ENCODE measurements at regions not wholly inside any gene's neighbourhood (a gene's known extent, or its start where the extent isn't known, plus 50 kb on each side); places are given as distances from the start of the nearest gene placed in this dataset.

DNA sequence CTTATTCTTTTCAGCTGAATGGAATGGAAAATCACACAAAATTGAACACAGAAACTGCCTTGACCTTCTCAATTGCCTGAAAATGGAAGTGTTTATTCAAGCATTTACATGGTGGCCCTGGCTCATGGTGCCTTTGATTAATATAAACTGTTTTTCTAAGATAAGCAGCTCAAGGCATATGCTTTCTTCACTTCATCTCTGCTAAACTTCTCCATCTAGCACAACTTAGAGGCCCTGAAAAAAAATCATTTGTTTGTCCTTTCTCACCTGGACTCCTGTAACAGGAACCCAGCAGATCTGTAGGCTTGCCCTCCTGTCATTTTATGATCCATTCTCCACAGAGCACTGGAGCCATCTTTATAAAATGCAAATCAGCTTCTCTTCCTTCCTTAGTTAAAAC, 117.5 kb upstream of the KRR1 start (continued):
- TF ChIP-seq, protein P1, sequence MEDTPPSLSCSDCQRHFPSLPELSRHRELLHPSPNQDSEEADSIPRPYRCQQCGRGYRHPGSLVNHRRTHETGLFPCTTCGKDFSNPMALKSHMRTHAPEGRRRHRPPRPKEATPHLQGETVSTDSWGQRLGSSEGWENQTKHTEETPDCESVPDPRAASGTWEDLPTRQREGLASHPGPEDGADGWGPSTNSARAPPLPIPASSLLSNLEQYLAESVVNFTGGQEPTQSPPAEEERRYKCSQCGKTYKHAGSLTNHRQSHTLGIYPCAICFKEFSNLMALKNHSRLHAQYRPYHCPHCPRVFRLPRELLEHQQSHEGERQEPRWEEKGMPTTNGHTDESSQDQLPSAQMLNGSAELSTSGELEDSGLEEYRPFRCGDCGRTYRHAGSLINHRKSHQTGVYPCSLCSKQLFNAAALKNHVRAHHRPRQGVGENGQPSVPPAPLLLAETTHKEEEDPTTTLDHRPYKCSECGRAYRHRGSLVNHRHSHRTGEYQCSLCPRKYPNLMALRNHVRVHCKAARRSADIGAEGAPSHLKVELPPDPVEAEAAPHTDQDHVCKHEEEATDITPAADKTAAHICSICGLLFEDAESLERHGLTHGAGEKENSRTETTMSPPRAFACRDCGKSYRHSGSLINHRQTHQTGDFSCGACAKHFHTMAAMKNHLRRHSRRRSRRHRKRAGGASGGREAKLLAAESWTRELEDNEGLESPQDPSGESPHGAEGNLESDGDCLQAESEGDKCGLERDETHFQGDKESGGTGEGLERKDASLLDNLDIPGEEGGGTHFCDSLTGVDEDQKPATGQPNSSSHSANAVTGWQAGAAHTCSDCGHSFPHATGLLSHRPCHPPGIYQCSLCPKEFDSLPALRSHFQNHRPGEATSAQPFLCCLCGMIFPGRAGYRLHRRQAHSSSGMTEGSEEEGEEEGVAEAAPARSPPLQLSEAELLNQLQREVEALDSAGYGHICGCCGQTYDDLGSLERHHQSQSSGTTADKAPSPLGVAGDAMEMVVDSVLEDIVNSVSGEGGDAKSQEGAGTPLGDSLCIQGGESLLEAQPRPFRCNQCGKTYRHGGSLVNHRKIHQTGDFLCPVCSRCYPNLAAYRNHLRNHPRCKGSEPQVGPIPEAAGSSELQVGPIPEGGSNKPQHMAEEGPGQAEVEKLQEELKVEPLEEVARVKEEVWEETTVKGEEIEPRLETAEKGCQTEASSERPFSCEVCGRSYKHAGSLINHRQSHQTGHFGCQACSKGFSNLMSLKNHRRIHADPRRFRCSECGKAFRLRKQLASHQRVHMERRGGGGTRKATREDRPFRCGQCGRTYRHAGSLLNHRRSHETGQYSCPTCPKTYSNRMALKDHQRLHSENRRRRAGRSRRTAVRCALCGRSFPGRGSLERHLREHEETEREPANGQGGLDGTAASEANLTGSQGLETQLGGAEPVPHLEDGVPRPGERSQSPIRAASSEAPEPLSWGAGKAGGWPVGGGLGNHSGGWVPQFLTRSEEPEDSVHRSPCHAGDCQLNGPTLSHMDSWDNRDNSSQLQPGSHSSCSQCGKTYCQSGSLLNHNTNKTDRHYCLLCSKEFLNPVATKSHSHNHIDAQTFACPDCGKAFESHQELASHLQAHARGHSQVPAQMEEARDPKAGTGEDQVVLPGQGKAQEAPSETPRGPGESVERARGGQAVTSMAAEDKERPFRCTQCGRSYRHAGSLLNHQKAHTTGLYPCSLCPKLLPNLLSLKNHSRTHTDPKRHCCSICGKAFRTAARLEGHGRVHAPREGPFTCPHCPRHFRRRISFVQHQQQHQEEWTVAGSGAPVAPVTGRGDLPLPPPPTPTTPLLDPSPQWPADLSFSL (CRISPR knock-in tag; IDR thresholded peaks at IDR 0.05): no peak
- TF ChIP-seq, protein P2, sequence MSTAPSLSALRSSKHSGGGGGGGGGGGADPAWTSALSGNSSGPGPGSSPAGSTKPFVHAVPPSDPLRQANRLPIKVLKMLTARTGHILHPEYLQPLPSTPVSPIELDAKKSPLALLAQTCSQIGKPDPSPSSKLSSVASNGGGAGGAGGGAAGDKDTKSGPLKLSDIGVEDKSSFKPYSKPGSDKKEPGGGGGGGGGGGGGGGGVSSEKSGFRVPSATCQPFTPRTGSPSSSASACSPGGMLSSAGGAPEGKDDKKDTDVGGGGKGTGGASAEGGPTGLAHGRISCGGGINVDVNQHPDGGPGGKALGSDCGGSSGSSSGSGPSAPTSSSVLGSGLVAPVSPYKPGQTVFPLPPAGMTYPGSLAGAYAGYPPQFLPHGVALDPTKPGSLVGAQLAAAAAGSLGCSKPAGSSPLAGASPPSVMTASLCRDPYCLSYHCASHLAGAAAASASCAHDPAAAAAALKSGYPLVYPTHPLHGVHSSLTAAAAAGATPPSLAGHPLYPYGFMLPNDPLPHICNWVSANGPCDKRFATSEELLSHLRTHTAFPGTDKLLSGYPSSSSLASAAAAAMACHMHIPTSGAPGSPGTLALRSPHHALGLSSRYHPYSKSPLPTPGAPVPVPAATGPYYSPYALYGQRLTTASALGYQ (CRISPR knock-in tag; IDR thresholded peaks at IDR 0.05): peak; percentile 75; the same call in 1 of the 2 replicates
- TF ChIP-seq ZBTB7B (CRISPR knock-in tag; IDR thresholded peaks at IDR 0.05) (no peak), ISL2 (CRISPR knock-in tag; IDR thresholded peaks at IDR 0.05) (peak; percentile 96), ELF3 (CRISPR knock-in tag; IDR thresholded peaks at IDR 0.05) (peak; percentile 21; the same call in 1 of the 2 replicates), ELF1 (CRISPR knock-in tag; IDR thresholded peaks at IDR 0.05) (0 out of 2 replicates have a peak, but pooled peaks have one; percentile 17), CENPX (CRISPR knock-in tag; IDR thresholded peaks at IDR 0.05) (no peak), RAD51 (IDR thresholded peaks at IDR 0.05; ENCODE audit: borderline replicate concordance) (no peak), FOXK1 (CRISPR knock-in tag; IDR thresholded peaks at IDR 0.05; ENCODE audit: borderline replicate concordance, low read depth) (no peak), MIER2 (CRISPR knock-in tag; IDR thresholded peaks at IDR 0.05) (no peak), ZNF644 (CRISPR knock-in tag; IDR thresholded peaks at IDR 0.05; ENCODE audit: low read depth) (peak; percentile 69), FOXA3 (CRISPR knock-in tag; IDR thresholded peaks at IDR 0.05) (peak; percentile 70), ZNF652 (CRISPR knock-in tag; IDR thresholded peaks at IDR 0.05; ENCODE audit: borderline replicate concordance, low read depth) (no peak), FOXP1 (IDR thresholded peaks at IDR 0.05) (no peak), FOXP1 (CRISPR knock-in tag; IDR thresholded peaks at IDR 0.05) (peak; percentile 44; the same call in 1 of the 2 replicates)
- TF ChIP-seq, protein P3, sequence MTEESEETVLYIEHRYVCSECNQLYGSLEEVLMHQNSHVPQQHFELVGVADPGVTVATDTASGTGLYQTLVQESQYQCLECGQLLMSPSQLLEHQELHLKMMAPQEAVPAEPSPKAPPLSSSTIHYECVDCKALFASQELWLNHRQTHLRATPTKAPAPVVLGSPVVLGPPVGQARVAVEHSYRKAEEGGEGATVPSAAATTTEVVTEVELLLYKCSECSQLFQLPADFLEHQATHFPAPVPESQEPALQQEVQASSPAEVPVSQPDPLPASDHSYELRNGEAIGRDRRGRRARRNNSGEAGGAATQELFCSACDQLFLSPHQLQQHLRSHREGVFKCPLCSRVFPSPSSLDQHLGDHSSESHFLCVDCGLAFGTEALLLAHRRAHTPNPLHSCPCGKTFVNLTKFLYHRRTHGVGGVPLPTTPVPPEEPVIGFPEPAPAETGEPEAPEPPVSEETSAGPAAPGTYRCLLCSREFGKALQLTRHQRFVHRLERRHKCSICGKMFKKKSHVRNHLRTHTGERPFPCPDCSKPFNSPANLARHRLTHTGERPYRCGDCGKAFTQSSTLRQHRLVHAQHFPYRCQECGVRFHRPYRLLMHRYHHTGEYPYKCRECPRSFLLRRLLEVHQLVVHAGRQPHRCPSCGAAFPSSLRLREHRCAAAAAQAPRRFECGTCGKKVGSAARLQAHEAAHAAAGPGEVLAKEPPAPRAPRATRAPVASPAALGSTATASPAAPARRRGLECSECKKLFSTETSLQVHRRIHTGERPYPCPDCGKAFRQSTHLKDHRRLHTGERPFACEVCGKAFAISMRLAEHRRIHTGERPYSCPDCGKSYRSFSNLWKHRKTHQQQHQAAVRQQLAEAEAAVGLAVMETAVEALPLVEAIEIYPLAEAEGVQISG (CRISPR knock-in tag; IDR thresholded peaks at IDR 0.05): no peak
- TF ChIP-seq, protein P4, sequence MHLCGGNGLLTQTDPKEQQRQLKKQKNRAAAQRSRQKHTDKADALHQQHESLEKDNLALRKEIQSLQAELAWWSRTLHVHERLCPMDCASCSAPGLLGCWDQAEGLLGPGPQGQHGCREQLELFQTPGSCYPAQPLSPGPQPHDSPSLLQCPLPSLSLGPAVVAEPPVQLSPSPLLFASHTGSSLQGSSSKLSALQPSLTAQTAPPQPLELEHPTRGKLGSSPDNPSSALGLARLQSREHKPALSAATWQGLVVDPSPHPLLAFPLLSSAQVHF (CRISPR knock-in tag; IDR thresholded peaks at IDR 0.05): no peak
- TF ChIP-seq, protein P5, sequence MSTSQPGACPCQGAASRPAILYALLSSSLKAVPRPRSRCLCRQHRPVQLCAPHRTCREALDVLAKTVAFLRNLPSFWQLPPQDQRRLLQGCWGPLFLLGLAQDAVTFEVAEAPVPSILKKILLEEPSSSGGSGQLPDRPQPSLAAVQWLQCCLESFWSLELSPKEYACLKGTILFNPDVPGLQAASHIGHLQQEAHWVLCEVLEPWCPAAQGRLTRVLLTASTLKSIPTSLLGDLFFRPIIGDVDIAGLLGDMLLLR (CRISPR knock-in tag; IDR thresholded peaks at IDR 0.05): no peak
